Epidermal melanocyte (primary cell): ENCODE measurements at regions not wholly inside any gene's neighbourhood (a gene's known extent, or its start where the extent isn't known, plus 50 kb on each side); places are given as distances from the start of the nearest gene placed in this dataset.
A peak's percentile ranks its signal among the peaks of the same experiment; 100 is the strongest.

Experiments
- DNase-seq: peaks from one replicate; pipeline ENCODE4 v3.0.0; 2011; ENCODE audit warnings: low spot score; ENCODE audit not compliant: insufficient read length

DNA sequence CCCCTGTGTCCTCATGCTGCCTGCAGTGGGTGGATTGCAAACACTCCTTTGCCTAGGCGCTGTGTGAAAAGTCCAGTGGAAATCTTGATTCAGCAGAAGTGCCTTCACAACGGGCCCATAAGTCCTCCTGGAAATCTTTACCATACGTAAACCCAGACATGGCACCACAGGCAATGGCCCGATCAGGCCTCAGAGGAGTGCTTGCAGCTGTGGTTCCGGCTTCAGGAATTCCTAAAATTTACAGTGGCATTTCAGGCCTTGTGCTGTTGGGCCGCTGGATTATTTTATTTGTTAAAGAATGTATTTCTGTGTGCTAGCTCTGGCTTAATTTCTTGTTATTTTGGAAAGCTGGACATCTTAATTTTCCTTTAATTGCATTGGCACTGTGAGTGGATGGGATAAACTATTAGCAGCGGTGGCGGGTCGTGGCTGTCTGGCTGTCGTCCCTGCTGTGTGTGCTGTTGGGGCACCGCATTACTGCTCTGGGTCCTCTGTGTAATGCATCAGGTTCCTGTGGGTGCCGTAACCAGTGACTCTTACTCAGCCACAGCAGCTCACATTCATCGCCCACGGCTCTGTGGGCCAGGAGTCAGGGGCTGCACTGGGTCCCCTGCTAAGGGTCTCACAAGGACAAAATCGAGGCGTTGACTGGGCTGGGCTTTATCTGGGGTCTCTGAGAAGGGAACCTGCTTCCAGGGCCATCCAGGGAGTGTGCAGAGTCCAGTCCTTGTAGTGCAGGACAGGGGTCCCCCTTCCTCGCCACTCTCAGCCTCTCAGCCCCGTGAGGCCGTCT, 73.1 kb downstream of the RTP5 start:
- DNase-seq, result no peak

- no peak for DNase-seq
Measured at GRCh38 chr2:241943209-241943850, 73.8 kb downstream of the RTP5 start.

DNA sequence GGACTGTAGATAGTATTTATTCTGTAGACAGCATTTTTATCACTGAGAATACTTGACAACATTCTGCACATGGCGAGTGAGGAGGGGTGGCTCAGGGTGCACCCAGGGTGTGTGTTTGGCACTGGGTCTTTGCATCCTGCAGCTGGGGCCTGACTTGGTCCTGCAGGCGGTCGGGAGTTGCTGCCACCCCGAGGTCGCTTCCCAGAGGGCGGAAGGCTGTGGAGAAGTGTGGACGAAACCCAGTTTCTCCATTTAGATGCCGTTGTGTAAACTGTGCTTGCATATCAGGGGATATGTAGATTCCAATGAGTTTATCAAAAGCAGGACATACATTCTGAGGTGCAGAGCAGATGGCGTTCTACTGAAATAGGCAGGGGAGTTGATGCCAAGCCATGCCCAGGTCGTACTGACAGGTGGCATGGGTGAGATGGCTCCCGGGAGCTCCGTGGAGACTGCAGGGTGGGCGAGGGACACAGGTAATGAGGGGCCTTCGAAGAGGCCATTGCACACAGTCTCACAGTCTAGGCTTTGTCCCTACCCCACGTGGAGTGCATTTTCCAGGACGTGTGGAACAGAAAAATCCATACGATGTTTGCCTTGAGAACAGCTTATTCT, 74.5 kb downstream of the RTP5 start:
- no peak for DNase-seq

DNA sequence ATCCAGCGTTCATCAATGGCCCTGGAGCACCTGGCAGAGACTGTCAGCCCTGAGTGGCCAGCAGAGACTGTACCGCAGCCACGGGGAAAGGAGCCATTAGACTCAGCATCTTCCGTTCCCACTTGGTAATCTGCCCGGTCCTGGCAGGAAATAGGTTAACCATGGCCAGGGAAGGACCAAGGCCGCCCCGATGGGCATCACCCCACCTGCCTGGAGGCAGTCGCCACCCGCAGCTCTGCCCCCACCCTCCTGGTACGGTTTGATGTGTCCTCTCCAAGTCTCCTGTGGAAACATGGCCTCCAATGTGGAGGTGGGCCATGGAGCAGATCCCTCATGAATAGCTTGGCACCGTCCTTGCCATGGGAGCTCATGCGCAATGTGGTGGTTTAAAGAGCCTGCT, 75.3 kb downstream of the RTP5 start:
- DNase-seq, result no peak

- no peak for DNase-seq
Measured at GRCh38 chr2:241945311-241945710, 75.8 kb downstream of the RTP5 start.

- DNase-seq, result no peak
Measured at GRCh38 chr2:241945803-241946202, 76.3 kb downstream of the RTP5 start.

DNA sequence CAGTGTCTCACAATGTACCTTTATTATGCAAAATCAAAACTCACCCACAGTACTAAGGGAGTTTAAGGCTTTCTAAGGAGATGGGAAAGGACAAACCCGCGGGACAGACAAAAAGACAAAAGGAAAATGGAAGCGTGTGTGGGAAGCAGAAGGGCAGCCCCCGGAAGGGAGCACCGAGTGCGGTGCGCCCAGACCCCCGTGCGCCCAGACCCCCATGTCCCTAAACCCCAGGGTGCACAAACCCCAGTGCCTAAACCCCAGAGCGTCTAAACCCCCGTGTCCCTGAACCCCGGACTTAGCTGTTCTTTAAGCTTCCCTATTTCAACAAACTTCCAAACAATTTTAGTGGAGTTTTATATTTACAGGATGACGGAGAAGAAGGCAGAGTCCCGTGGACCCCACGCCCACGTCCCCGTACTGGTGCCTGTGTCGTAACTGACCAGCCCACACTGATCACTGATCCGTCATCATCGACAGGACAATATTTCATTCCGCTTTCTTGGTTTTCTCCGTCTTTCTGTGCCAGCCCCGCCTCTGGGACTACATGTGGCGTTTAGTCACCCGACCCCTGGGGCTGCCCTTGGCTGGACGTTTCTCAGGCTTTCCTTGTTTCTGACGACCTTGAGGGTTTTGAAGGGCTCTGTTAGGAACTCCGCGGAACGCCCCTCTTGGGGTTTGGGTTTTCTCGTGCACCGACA, 76.9 kb downstream of the RTP5 start:
- no peak for DNase-seq

DNA sequence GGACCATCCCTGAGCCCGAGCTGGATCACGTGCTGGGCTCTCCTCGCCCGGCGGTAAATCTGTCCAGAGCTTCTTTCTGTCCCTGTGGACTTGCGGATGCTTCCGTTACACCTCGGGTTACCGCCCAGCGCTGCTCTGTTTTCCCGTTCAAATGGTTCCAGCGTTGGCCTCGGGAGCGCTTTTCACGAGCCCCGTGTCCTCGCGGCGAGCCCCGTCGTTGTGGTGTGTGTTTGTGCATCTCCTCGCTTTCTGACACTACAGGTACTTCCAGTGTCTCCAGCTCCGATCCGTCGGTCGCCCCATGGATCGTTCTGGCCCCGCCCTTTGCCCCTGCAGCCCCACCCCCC, 77.4 kb downstream of the RTP5 start:
- DNase-seq, result no peak

DNA sequence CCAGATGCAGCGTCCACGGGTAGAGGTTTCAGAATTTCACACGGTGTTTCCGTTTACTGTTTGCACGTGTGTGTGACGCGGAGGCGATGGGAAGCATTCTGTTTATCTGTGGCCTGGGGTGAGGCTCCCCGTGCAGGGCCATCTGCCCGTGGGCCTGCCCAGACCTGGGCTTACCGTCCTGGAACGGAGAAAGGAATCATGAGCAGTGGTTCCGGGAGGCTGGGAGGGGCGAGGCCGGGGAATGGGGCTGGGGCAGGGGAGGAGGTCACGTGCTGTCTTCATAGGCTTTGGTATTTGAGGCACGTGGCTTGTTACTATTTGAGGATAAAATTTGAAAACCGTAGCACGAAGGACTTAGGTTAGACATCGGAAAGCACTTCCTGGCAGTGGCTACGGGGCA, 77.9 kb downstream of the RTP5 start:
- DNase-seq, result no peak

- no peak for DNase-seq
Measured at GRCh38 chr2:241947876-241948275, 78.3 kb downstream of the RTP5 start.

- DNase-seq, result no peak
Measured at GRCh38 chr2:241948299-241948897, 78.9 kb downstream of the RTP5 start.

- no peak for DNase-seq
Measured at GRCh38 chr2:241948901-241949735, 79.6 kb downstream of the RTP5 start.

GRCh38 chr2:241949736-241950412, 80.3 kb downstream of the RTP5 start:
- DNase-seq, result no peak

GRCh38 chr2:241950413-241951315, 81.1 kb downstream of the RTP5 start:
- DNase-seq, result peak; percentile 89

GRCh38 chr2:241951316-241951700, 81.8 kb downstream of the RTP5 start:
- DNase-seq, result no peak

GRCh38 chr2:241951920-241952319, 82.4 kb downstream of the RTP5 start:
- no peak for DNase-seq

DNA sequence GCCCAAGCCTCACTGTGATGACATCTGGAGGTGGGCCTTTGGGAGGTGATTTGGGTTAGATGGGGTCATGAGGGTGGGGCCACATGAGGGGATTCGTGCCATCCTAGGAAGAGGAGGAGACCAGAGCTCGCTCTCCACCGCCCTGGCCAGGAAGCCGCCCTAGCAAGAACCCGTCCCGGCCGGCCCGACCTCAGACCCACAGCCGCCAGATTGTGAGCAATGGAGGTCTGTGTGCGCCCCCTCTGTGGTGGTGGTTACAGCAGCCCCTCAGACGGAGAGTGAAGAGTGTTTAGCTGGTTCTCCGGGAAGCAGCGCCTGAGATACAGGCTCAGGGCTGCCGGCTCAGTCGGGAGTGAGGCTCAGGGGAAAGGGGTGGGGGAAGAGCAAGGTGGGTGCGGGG, 83.3 kb downstream of the RTP5 start:
- no peak for DNase-seq

- DNase-seq, result no peak
Measured at GRCh38 chr2:241953324-241953928, 83.9 kb downstream of the RTP5 start.
